HG03064 (cell line): ENCODE measurements at regions not wholly inside any gene's neighbourhood (a gene's known extent, or its start where the extent isn't known, plus 50 kb on each side); places are given as distances from the start of the nearest gene placed in this dataset.
"Not testable (repeated sequence)": the region's sequence is repeated elsewhere in the genome, so short reads cannot be mapped to it uniquely, and the experiment has no call there.

Experiments used
- ATAC-seq: cut with Tn5 transposase; IDR thresholded peaks from one replicate; pipeline ENCODE4 v1.9.1; 2021; ENCODE audit warnings: low read depth; ENCODE audit not compliant: unreplicated experiment

DNA sequence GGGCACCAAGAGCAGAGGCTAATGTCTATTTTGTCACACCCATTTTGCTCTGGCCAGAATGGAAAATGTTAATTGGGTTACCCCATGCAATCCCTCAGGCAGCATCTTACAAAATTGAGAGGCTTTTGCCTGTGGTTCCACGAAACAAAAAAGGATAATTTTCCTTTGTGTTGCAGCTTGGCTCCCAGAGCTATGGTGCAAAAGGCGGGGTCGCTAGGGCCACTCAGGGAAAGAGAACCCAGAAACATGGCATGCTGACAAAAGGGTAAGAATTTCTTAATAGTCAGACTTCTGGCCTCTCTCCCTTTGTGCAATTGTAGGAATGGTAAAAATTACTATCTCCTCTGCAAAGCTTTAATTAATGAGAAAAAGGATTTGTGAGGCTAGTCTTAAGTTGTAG, 119.6 kb upstream of the BANK1 start:
- no peak for ATAC-seq

DNA sequence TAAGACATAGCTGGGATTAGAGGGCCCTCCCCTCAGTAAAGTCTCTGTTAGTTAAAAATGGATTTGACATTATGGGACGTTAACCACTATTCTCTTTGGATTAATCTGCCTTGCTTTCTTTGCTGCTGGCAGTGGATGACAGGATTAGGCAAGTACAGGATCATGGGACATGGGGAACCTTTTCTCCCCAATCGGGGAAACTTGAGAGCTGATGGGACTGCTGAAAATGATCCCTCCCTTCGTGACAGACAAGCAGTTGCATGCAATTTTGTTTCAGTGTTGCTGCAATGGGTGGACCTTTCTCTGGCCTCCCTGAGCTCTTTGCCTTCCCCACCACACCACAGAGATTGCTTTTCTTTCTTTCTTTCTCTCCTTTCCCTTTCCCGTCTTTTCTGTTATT, 120.2 kb upstream of the BANK1 start:
- ATAC-seq: no peak

DNA sequence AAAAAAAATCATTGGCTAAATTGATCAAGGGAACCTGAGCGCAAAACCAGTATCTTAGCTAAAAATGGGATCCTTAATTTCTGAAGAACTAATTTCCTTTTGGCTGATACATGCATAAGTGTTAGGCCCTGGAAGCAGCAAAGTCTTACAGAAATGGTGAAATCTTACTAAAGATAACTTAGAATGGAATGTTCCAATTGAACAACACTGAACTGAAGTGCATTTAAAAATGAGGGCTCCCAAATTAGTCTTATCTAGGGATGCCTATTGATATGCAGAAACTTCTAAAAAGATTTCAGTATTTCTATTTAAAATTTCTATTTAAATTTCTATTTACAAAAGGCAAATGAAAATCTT, 120.7 kb upstream of the BANK1 start:
- ATAC-seq: no peak

DNA sequence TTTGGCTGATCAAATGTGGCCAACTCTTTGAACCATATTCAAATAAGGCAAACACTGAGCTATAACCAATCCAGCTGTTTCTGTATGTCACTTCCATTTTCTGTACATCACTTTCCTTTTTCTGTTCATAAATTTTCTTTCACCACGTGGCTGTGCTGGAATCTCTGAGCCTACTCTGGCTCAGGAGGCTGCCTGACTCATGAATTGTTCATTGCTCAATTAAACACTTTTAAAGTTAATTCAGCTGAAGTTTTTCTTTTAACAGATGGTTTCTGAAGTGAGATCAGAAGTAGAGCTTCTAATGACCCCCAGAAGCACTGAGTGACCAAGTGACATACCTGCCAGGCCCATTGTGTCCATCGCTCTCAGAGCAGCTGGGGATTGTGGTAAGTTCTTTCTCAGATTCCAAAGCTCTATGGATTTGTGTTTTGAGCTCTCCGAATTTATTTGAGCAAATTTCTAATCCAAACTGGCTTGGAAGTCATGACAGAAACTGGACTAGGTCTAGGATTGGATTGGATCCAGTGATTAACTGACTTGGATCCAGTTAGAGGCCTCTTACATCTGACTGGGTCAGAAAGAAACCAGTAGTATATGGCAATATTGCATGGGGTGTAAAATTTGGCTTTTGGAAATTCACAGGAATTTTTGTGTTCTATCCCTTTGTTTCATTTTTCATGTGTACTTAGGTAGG, 121.2 kb upstream of the BANK1 start:
- ATAC-seq: no peak

DNA sequence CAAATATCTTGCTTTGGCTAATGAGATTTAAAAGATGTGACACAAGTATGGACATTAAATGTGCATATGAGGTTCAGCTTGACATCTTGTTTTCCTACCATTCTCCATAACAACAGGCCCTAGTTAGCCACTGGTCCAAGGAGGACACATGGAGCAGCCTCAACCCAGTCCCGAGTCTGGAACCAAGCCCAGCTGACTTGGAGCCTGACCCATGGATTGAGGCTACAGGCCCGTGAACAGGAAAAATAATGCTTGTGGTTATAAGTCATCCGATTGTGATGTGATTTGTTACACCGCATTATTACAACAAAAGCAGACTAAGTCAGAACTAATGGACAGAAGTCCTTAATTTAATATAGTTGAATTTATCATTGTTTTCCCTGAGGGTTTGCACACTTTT, 123.2 kb upstream of the BANK1 start:
- no peak for ATAC-seq

DNA sequence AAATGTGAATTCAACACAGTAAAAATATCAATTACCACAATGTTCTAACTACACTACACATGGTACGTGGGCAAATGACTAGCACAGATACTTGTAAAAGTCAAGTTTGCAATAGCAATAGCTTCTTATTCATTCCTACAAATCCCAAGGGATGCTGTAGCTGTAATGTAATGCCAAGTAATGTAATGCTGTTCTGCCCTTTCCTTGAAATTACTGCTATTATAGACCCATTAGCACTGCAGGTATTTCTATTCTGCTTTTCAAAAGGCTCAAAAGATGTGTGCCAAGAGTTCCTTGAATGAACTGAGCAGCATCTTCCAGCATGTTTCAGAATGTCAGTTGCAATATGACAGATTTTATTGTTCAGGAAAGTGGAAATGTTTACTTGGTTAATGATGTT, 129.9 kb upstream of the BANK1 start:
- ATAC-seq: no peak

DNA sequence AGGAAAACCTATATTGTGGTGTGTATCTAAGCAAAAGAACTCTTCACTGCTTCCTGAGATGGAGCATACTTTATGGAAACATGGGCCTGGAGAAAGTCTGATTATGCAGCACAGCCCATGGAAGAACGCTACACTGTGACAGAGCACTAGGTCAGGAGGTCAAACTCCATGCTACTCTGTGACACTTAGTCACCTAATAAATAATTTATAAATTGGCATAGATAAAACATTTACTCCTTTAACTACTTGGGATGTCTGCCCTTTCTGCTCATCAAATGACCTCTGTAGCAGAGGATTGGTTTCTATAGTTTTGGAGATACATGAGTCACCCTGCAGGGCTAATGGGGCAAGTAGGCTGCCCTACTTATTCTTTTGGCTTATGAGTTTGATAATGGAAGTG, 134.7 kb upstream of the BANK1 start:
- ATAC-seq: no peak

DNA sequence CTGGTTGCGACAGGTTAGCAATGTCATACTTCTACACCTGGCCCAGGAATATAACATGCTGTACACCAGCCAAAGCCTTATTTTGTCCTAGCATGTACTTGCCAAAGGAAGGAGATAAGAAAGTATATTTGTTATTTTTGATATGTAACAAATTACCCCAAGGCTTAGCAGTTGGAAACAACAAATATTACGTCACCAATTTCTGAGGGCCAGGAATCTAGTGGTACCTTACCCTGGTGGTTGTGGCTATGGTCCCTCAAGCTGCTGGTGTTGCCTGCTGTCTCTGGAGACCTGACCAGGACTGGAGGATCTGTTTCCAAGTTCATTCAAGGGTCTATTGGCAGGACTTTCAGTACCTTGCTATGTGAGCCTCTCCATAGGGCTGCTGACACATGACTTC, 135.5 kb upstream of the BANK1 start:
- no peak for ATAC-seq

DNA sequence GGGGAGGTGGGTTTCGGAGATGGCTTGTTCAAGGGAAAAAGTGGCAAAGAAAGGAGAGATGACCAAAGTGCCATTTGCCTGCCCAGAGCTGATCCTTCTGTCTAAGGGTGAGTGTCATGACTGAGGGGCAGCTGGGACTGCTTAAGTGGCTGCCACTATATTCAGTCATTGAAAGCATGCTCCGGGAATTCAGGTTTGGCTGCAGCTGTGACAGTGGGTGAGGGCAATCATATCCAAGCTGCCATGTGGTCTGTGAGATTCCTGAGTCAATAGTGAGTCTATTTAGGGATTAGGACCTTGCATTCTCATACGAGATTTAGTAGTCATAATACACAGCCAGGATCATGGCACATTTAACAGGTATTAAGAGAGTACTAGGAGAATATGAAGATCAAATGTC, 138.8 kb upstream of the BANK1 start:
- ATAC-seq: no peak

DNA sequence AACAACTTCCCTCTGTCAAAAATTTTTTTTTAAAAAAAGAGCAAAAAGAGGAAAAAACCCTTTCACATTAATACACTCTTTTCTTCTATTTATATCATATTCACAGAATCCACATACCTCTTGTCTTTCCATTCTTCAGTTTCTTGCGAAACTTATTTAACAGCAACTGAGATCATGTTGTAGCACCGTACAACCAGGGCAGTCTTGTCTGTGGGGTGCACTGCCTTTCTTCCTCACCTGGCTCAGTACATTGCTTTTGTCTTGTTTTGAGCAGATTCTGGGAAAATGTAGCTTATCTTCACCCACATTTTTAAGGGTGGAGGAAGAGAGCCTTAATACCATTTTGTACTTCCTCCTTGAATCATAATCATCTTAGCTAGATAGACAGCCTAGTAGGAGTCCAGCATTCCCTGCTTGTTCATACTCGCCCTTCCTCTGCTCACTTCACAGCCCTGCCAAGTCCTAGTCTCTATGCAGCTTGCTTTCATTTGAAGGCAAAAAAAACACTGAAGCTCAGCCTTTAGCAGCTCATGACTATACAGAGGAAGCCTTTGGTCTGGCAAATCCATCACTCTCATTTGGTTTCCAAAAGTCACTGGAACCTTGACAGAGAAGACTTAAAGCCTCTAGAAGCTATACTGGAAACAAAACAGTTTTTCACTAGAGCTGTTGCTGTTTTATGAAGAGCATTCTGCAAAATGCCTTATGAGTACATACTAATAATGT, 140.6 kb upstream of the BANK1 start:
- ATAC-seq: no peak

DNA sequence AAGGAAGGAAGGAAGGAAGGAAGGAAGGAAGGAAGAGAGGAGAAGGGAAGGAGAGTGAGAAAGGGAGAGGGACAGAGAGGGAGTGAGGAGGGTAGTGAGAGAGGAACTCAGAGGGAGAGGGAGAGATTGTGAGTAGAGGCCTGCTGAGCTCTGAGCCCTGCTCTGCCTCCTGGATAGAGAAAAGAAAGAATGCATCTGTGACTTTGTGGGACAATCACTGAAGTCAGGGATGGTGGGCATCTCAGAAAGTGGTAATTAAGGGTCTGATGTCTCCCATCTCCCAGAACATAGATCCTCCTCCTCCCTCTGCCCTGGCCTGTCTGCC, 142.9 kb upstream of the BANK1 start:
- ATAC-seq: no peak

DNA sequence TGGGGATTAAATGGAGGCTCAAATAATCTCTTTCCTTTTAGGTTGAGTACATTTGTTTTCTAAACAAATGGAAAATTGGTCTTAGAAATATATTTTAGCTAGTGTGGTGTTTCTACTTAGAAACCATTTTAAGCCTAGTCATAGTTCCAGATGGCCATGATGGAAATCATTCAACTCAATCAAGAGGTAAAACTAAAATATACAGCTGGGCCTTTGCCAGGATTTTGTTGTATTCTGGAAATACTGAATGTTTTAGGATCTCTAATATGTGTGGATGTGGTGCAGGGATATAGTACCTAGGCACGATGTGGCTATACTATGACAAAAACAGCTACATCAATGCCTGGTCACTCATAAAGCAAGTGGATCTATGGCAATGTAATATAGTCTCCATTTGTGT, 146.0 kb upstream of the BANK1 start:
- no peak for ATAC-seq

DNA sequence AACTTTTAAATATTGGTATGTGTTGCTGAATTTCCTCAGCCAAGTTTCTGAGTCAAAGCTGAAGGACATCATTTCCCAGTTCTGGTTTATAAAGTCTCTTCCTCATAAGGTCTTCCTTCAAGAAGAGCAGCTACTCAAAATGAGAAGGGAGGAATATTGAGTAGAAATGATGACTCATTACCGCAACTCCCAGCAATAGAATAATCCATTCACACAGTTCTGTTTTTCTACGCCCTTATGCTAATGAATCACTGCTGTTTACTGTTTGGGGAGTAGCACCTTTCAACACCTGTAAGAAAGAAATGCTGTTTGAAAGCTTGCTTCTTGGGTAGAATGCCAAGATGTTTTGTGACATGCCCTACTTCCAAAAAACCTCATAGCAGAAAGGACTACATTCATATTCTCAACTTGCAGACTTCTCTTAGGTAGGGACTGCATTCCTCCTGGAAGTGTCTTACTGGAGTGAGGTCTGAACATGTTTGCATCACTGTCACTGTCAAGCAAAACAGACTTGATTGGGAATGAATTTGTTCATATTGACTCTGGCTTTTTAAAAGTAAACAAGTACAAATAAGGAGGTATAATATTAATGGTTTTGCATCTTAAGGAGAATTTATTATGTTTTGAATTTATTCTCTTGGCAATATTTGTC, 147.2 kb upstream of the BANK1 start:
- ATAC-seq: no peak

DNA sequence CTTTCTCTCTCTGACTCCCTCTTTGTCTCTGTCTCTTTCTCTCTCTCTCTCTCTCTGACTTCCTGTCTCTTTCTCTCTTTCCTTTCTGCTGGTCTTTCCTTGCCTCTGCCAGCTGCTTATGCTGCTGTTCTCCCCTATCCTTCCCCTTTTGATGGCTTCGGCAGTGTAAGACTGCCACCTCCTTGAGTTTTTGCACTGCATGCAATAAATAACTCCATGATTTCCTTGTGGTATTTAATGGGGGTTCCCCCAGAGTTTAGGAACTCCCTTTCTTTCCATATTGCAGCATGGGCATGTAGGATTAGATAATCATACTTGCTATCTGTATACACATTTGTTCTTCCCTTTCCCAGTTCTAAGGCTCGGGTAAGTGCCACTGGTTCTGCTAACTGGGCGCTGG, 157.8 kb upstream of the BANK1 start:
- not testable (repeated sequence) for ATAC-seq

DNA sequence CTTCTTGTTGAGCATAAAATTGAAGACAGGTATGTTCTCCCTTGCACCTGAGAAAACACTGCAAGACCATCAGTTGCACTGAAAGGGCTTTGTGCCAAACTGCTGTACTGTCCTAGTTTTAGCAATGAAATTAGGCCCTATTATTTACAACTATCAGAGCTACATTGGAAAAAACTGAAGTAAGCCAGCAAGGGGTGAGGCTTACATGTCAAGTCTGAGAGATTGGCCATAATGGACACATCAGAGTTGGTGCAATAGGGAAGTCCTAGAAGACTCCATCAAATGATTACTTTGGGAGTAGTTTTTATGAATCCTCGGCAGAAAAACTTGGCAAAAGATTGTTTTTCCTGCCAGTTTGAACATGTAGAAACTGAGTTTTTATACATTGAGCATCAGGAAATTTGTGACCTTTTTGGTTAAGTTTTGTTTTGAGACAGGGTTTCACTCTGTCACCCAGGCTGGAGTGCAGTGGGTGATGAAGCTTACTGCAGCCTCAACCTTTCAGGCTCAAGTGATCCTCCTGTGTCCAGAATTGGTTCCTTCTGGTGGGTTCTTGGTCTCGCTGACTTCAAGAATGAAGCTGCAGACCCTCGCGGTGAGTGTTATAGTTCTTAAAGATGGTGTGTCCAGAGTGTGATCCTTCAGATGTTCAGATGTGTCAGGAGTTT, 160.1 kb upstream of the BANK1 start:
- ATAC-seq: no peak

DNA sequence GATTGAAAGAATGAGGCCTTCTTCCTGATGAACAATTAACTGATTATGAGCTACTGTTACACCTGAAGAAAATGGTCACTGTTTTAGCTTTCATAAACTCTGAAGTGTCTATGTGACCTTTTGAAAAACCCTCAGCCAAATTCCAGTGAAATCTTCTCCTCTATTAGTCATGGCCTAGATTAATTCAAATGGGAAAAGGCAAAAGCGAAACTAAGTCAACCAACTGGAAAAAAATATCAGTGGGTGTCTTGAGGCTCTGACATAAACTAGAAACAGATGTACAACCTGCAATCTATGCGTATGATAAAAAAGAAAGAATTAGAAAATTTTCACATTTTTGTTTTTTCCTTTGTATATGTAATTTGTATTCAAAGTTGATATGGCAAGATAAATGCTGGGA, 169.4 kb upstream of the BANK1 start:
- ATAC-seq: no peak

DNA sequence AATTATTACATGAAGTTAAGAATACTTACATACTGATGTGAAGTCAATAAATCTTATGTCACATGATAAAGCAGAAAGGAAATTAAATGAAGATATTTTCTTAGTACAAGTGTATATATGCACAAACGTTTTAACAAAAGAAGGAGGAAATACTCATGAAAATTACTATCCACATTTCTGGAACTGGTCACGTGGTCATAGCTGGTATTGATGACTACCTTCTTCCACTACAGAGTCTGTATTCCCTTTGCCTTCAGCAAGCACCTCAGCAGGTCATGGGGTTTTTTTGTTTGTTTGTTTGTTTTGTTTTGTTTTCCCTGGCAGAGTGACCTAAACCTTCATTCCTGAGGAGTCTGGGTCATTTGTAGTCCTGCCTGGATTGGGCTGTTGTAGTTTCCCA, 174.9 kb upstream of the BANK1 start:
- ATAC-seq: no peak

DNA sequence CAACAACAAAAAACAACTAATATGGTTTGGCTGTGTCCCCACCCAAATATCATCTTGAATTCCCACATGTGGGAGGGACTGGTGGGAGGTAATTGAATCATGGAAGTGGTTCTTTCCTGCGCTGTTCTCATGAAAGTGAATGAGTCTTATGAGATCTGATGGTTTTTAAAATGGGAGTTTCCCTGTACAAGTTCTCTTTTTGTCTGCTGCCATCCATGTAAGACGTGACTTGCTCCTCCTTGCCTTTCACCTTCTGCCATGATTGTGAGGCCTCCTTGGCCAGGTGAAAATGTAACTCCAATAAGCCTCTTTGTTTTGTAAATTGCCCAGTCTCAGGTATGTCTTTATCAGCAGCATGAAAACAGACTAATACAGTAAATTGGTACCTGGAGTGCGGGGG, 183.5 kb upstream of the BANK1 start:
- not testable (repeated sequence) for ATAC-seq

DNA sequence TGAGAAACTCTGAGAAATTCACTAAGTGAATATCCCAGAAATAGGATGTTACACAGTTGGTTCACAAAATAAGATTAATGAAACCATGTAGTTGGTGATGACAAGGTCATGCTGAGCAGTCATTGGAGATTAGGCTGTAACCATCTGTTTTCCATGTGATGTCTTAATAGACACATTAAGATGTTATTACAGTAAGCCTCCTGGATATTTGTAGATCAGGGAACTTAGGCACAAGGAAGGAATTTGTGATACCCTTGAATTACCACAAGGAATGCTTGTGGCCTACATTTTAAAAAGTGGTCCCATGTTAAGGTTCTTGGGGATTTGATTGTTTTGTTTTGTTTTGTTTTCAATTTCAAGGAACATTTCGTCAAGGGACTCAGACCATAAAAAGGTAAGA, 185.6 kb upstream of the BANK1 start:
- no peak for ATAC-seq

DNA sequence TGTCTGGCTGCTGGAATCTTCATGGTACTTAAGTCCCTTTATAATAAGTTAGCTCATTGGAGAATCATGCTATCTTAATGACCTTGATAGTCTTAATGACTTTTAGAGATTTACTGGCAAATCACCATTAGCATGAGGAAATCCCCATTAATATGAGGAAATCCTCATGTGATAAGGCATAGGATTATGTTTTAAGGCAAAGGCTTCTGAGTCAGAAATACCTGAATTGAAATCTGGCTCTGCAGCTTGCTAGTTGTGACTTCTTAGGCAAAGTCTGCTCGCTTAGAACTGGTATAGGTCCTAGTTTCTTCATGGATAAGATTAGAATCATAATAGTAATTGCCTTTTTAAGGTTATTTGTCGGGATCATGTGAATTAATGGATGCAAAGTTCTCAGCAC, 190.2 kb upstream of the BANK1 start:
- ATAC-seq: no peak

DNA sequence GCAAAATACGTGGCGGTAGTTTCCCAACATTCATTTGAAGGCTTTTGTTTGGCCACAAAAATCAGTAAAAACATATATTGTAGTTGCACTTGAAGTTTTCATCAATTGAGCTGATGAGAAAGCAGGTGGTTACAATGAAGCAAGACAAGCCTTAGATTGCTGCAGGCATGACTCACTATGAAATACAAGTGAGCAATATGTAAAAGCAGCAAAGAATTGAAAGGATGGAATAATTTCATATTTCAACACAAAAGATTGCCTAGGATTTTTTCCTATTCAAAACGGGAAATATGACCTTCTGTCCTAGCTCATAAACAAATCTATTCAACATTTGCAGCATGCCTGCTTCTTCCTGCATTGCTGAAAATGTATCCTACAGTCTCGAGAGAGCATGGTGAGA, 190.9 kb upstream of the BANK1 start:
- no peak for ATAC-seq
